ENCODE measurements at regions not wholly inside any gene's neighbourhood (a gene's known extent, or its start where the extent isn't known, plus 50 kb on each side); places are given as distances from the start of the nearest gene placed in this dataset.

DNA sequence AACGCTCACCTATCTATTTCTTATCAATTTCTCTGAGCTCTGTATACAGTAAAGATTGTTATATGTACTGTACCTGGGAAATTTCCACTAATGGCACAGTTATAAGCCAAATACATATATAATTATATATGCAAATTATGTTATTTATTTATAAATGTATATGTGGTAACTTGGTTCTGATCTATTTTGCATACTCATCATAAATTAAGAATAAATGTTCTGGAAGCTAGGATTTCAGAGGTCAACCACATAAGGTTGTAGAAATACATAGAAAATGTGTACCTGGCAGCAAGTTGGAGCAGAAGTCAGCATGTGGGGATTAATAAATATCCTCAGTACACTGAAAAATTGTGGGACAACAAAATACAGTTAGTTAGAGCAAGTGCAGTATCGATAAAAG lies 353.7 kb upstream of the ZNF521 start:
- in situ Hi-C loops (cut with MboI) = no loop called here
- no peak overlapping the region for H3K4me2 ChIP-seq (ENCODE audit: unreplicated experiment)
- no peaks in the 10 kb centered on the region for H3K79me2 ChIP-seq (ENCODE audit: insufficient read depth)
- no peaks in the 10 kb centered on the region for H3K9me3 ChIP-seq (ENCODE audit: low read depth)
- H2AFZ ChIP-seq = no peak overlapping the region
- no peaks in the 10 kb centered on the region for H3K9me2 ChIP-seq (ENCODE audit: insufficient read depth)
- WGBS, 2 experiments (ENCODE audit: low coverage in 1 of 2, low lambda C conversion rate in 2 of 2, missing lambda C conversion rate in 2 of 2) = 69 to 74% methylated on average over 2 of the region's 2 CpGs
- peaks cover 20% of the 10 kb centered on the region; the same call in 1 of the 2 replicates for H3K27me3 ChIP-seq (replicated peaks; ENCODE audit: insufficient read depth)
- H3K4me3 ChIP-seq = no peak overlapping the region
- H3K36me3 ChIP-seq (ENCODE audit: low read depth) = no peaks in the 10 kb centered on the region
- DNase-seq = no peak
- no peaks in the 10 kb centered on the region for H3F3A ChIP-seq (ENCODE audit: insufficient read depth)
- no peak overlapping the region for H3K9ac ChIP-seq
- no peaks in the 10 kb centered on the region for H4K20me1 ChIP-seq (ENCODE audit: insufficient read depth)
- H3K27ac ChIP-seq = no peak overlapping the region
- no peaks in the 10 kb centered on the region for H3K4me1 ChIP-seq (ENCODE audit: insufficient read depth)
- no peak for TF ChIP-seq EZH2 (IDR thresholded peaks at IDR 0.05; ENCODE audit: insufficient read depth, poor library complexity, severe bottlenecking)
- no peak for TF ChIP-seq EZH2phosphoT487 (IDR thresholded peaks at IDR 0.05; ENCODE audit: insufficient read depth, low read depth)

DNA sequence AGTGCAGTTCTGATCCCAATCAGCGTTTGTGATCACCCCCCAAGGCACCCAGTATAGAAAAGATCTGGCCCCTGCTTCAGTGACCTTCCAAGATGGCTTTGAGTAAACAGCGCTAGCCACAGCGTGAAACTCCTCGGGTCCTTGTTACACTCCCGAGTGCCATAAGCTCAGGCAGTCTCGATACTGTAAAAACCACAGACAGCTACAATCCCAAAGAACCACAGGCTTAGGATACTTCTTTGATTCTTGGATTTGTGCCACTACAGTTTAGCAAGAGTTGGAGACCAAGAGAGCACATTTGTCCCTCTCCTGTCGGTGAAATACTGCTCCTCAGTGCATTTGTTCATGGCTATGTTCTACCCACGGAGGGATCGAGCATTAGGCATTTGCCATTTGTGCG lies 352.5 kb upstream of the ZNF521 start:
- Histone ChIP-seq H3K4me2 (ENCODE audit: unreplicated experiment) (no peak overlapping the region), H3K9me2 (ENCODE audit: insufficient read depth) (no peaks in the 10 kb centered on the region), H3K4me3 (no peak overlapping the region), H3K9me3 (ENCODE audit: low read depth) (no peaks in the 10 kb centered on the region), H3K36me3 (ENCODE audit: low read depth) (no peaks in the 10 kb centered on the region), H3K9ac (no peak overlapping the region), H4K20me1 (ENCODE audit: insufficient read depth) (no peaks in the 10 kb centered on the region), H3K4me1 (ENCODE audit: insufficient read depth) (no peaks in the 10 kb centered on the region), H3K79me2 (ENCODE audit: insufficient read depth) (no peaks in the 10 kb centered on the region), H3F3A (ENCODE audit: insufficient read depth) (no peaks in the 10 kb centered on the region), H2AFZ (no peak overlapping the region), H3K27me3 (replicated peaks; ENCODE audit: insufficient read depth) (peaks cover 20% of the 10 kb centered on the region; the same call in 1 of the 2 replicates), H3K27ac (no peak overlapping the region)
- no peak for DNase-seq
- in situ Hi-C loops (cut with MboI) = no loop called here
- 75 to 79% methylated on average over 10 of the region's 10 CpGs for WGBS, 2 experiments (ENCODE audit: low coverage in 1 of 2, low lambda C conversion rate in 2 of 2, missing lambda C conversion rate in 2 of 2)
- TF ChIP-seq EZH2 (IDR thresholded peaks at IDR 0.05; ENCODE audit: insufficient read depth, poor library complexity, severe bottlenecking) (no peak), EZH2phosphoT487 (IDR thresholded peaks at IDR 0.05; ENCODE audit: insufficient read depth, low read depth) (no peak)

DNA sequence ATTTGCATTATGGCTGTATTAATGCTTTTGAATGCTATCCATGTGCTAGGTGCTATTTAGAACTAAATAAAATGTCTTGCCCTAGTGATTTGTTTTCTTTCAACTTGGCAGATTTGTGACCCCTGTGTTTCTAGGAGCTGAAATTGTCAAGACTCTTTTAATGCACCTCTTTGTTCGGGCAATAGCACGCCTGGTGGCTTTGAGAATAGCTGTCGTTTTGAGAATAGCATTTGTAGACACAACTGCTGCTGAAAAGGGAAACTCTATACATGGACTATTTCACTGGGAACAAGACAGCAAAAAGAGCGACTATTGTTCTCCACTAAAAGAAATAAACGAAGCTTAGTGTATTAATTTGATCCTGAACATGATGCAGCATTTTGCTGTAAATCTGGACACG lies 352.1 kb upstream of the ZNF521 start:
- Histone ChIP-seq H3K4me3 (no peak overlapping the region), H3K79me2 (ENCODE audit: insufficient read depth) (no peaks in the 10 kb centered on the region), H4K20me1 (ENCODE audit: insufficient read depth) (no peaks in the 10 kb centered on the region), H3K9ac (no peak overlapping the region), H3K9me3 (ENCODE audit: low read depth) (no peaks in the 10 kb centered on the region), H2AFZ (no peak overlapping the region), H3K27ac (no peak overlapping the region), H3K9me2 (ENCODE audit: insufficient read depth) (no peaks in the 10 kb centered on the region), H3K27me3 (replicated peaks; ENCODE audit: insufficient read depth) (peaks cover 20% of the 10 kb centered on the region; the same call in 1 of the 2 replicates), H3K36me3 (ENCODE audit: low read depth) (no peaks in the 10 kb centered on the region), H3K4me1 (ENCODE audit: insufficient read depth) (no peaks in the 10 kb centered on the region), H3K4me2 (ENCODE audit: unreplicated experiment) (no peak overlapping the region), H3F3A (ENCODE audit: insufficient read depth) (no peaks in the 10 kb centered on the region)
- WGBS, 2 experiments (ENCODE audit: low coverage in 1 of 2, low lambda C conversion rate in 2 of 2, missing lambda C conversion rate in 2 of 2) = 48 to 58% methylated on average over 6 of the region's 6 CpGs
- TF ChIP-seq EZH2phosphoT487 (IDR thresholded peaks at IDR 0.05; ENCODE audit: insufficient read depth, low read depth) = no peak
- no peak for TF ChIP-seq EZH2 (IDR thresholded peaks at IDR 0.05; ENCODE audit: insufficient read depth, poor library complexity, severe bottlenecking)
- no peak for DNase-seq
- in situ Hi-C loops (cut with MboI) = no loop called here

DNA sequence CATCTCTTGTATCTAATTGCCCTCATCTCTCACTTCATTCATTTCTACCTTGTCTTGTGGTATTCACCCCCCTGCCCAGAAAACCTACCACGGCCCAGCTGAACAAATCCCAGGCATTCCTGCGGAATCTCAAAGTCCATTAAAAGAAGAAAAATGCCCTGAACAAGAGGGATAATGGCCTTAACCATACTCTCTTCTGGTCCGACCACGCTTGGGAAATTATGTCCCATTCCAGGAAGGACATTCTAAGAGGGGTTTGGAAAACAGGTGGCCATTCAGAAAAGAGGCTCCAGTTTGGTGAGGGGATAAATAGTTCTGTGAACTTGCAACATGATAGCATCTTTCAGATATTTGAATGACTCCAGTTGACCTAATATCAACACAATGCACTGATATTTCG lies 349.9 kb upstream of the ZNF521 start:
- 54 to 59% methylated on average over 5 of the region's 5 CpGs for WGBS, 2 experiments (ENCODE audit: low coverage in 1 of 2, low lambda C conversion rate in 2 of 2, missing lambda C conversion rate in 2 of 2)
- in situ Hi-C loops (cut with MboI) = no loop called here
- Histone ChIP-seq H3K9ac (no peak overlapping the region), H3K27me3 (replicated peaks; ENCODE audit: insufficient read depth) (peaks cover 15% of the 10 kb centered on the region; the same call in 1 of the 2 replicates), H4K20me1 (ENCODE audit: insufficient read depth) (no peaks in the 10 kb centered on the region), H3K9me2 (ENCODE audit: insufficient read depth) (no peaks in the 10 kb centered on the region), H3K79me2 (ENCODE audit: insufficient read depth) (no peaks in the 10 kb centered on the region), H3K9me3 (ENCODE audit: low read depth) (no peaks in the 10 kb centered on the region), H3K27ac (no peak overlapping the region), H3K36me3 (ENCODE audit: low read depth) (no peaks in the 10 kb centered on the region), H3K4me2 (ENCODE audit: unreplicated experiment) (no peak overlapping the region), H3K4me3 (no peak overlapping the region), H3K4me1 (ENCODE audit: insufficient read depth) (no peaks in the 10 kb centered on the region), H3F3A (ENCODE audit: insufficient read depth) (no peaks in the 10 kb centered on the region), H2AFZ (no peak overlapping the region)
- TF ChIP-seq EZH2 (IDR thresholded peaks at IDR 0.05; ENCODE audit: insufficient read depth, poor library complexity, severe bottlenecking) (no peak), EZH2phosphoT487 (IDR thresholded peaks at IDR 0.05; ENCODE audit: insufficient read depth, low read depth) (no peak)
- no peak for DNase-seq

DNA sequence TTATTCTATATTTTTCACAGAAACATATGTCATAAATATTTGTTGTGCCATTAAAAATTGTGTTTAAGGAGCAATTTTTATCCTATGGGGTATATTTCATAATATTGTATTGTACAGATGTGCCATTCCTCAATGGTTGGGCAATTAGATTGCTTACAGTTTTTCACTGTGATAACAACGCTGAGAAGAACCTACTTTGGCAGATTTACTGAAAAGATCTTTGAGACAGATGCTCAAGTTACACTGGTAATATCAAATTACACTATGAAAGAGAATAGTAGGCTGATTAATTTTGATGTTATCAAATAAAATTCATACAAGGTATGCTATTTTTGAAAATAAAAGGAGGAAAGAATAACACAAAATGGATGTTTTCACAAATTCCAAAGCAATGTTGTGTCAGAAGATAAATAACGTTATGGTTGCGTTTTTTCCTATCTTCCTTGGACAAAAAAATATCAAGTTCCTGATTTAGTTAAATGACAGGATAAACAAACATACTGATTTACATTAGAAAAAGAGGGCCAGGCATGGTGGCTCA lies 335.1 kb upstream of the ZNF521 start:
- Histone ChIP-seq H3F3A (ENCODE audit: insufficient read depth) (no peaks in the 10 kb centered on the region), H3K9ac (no peak overlapping the region), H3K79me2 (ENCODE audit: insufficient read depth) (no peaks in the 10 kb centered on the region), H4K20me1 (ENCODE audit: insufficient read depth) (no peaks in the 10 kb centered on the region), H3K4me3 (no peak overlapping the region), H3K4me2 (ENCODE audit: unreplicated experiment) (no peak overlapping the region), H3K36me3 (ENCODE audit: low read depth) (no peaks in the 10 kb centered on the region), H3K27me3 (replicated peaks; ENCODE audit: insufficient read depth) (no peaks in the 10 kb centered on the region), H3K4me1 (ENCODE audit: insufficient read depth) (no peaks in the 10 kb centered on the region), H2AFZ (no peak overlapping the region), H3K9me3 (ENCODE audit: low read depth) (no peaks in the 10 kb centered on the region), H3K9me2 (ENCODE audit: insufficient read depth) (no peaks in the 10 kb centered on the region), H3K27ac (no peak overlapping the region)
- TF ChIP-seq EZH2 (IDR thresholded peaks at IDR 0.05; ENCODE audit: insufficient read depth, poor library complexity, severe bottlenecking) (no peak), EZH2phosphoT487 (IDR thresholded peaks at IDR 0.05; ENCODE audit: insufficient read depth, low read depth) (no peak)
- 33 to 42% methylated on average over 3 of the region's 3 CpGs for whole genome bisulfite sequencing, 2 experiments (ENCODE audit: low coverage in 1 of 2, low lambda C conversion rate in 2 of 2, missing lambda C conversion rate in 2 of 2)
- in situ Hi-C loops (cut with MboI) = no loop called here
- no peak for DNase-seq

Measured in GM23248 (cell line).